ENCODE measurements at regions not wholly inside any gene's neighbourhood (a gene's known extent, or its start where the extent isn't known, plus 50 kb on each side); places are given as distances from the start of the nearest gene placed in this dataset.

- TF ChIP-seq CTCF (IDR thresholded peaks at IDR 0.05; ENCODE audit: insufficient read depth, low read length, poor library complexity, severe bottlenecking), result no peak
- no peak for TF ChIP-seq EZH2phosphoT487 (conservative IDR thresholded peaks at IDR 0.05; ENCODE audit: low read length)
- no peak overlapping the region for H3K27ac ChIP-seq (ENCODE audit: low read depth, low read length)
- H3K4me2 ChIP-seq (ENCODE audit: low read depth, low read length, poor library complexity, severe bottlenecking), result no peak overlapping the region
- H4K20me1 ChIP-seq (ENCODE audit: low read depth, low read length), result no peaks in the 10 kb centered on the region
- H3K36me3 ChIP-seq (ENCODE audit: low read length), result no peaks in the 10 kb centered on the region
- no peaks in the 10 kb centered on the region for H3K9me2 ChIP-seq (replicated peaks; ENCODE audit: insufficient read depth, low read length)
- H3K4me3 ChIP-seq (ENCODE audit: insufficient read depth, low read length, poor library complexity, severe bottlenecking), result no peak overlapping the region
- H3K27me3 ChIP-seq (ENCODE audit: low read length), result no peaks in the 10 kb centered on the region
- no peak overlapping the region for H3K9ac ChIP-seq (ENCODE audit: low read length)
- H3K9me3 ChIP-seq (ENCODE audit: insufficient read depth, low read length), result no peaks in the 10 kb centered on the region
- no peak overlapping the region for H2AFZ ChIP-seq (ENCODE audit: low read depth, low read length, severe bottlenecking)
- no peaks in the 10 kb centered on the region for H3F3A ChIP-seq (ENCODE audit: insufficient read depth)
- H3K79me2 ChIP-seq (ENCODE audit: insufficient read depth, low read length), result no peaks in the 10 kb centered on the region
Observed at GRCh38 chr7:17085186-17085585, 203.4 kb upstream of the AGR3 start.

- H3K27me3 ChIP-seq (ENCODE audit: low read length), result no peaks in the 10 kb centered on the region
- H3K79me2 ChIP-seq (ENCODE audit: insufficient read depth, low read length), result no peaks in the 10 kb centered on the region
- H3F3A ChIP-seq (ENCODE audit: insufficient read depth), result no peaks in the 10 kb centered on the region
- TF ChIP-seq EZH2phosphoT487 (conservative IDR thresholded peaks at IDR 0.05; ENCODE audit: low read length) (no peak), CTCF (IDR thresholded peaks at IDR 0.05; ENCODE audit: insufficient read depth, low read length, poor library complexity, severe bottlenecking) (no peak)
- H3K4me2 ChIP-seq (ENCODE audit: low read depth, low read length, poor library complexity, severe bottlenecking), result no peak overlapping the region
- H3K27ac ChIP-seq (ENCODE audit: low read depth, low read length), result no peak overlapping the region
- no peak overlapping the region for H2AFZ ChIP-seq (ENCODE audit: low read depth, low read length, severe bottlenecking)
- H3K9me2 ChIP-seq (replicated peaks; ENCODE audit: insufficient read depth, low read length), result no peaks in the 10 kb centered on the region
- H3K9me3 ChIP-seq (ENCODE audit: insufficient read depth, low read length), result no peaks in the 10 kb centered on the region
- no peak overlapping the region for H3K4me3 ChIP-seq (ENCODE audit: insufficient read depth, low read length, poor library complexity, severe bottlenecking)
- H3K36me3 ChIP-seq (ENCODE audit: low read length), result no peaks in the 10 kb centered on the region
- H4K20me1 ChIP-seq (ENCODE audit: low read depth, low read length), result no peaks in the 10 kb centered on the region
- no peak overlapping the region for H3K9ac ChIP-seq (ENCODE audit: low read length)
Observed at GRCh38 chr7:17086403-17086802, 204.6 kb upstream of the AGR3 start.

GRCh38 chr7:17090751-17091150, 207.7 kb upstream of the AHR start:
- Histone ChIP-seq H3K4me2 (ENCODE audit: low read depth, low read length, poor library complexity, severe bottlenecking) (no peak overlapping the region), H3F3A (ENCODE audit: insufficient read depth) (no peaks in the 10 kb centered on the region)

More at GRCh38 chr7:17090751-17091150, 207.7 kb upstream of the AHR start:
- H3K9ac ChIP-seq (ENCODE audit: low read length), result no peak overlapping the region
- H3K4me3 ChIP-seq (ENCODE audit: insufficient read depth, low read length, poor library complexity, severe bottlenecking), result no peak overlapping the region
- no peaks in the 10 kb centered on the region for H4K20me1 ChIP-seq (ENCODE audit: low read depth, low read length)
- no peak overlapping the region for H3K27ac ChIP-seq (ENCODE audit: low read depth, low read length)
- H3K79me2 ChIP-seq (ENCODE audit: insufficient read depth, low read length), result no peaks in the 10 kb centered on the region
- H3K9me3 ChIP-seq (ENCODE audit: insufficient read depth, low read length), result no peaks in the 10 kb centered on the region
- H3K9me2 ChIP-seq (replicated peaks; ENCODE audit: insufficient read depth, low read length), result no peaks in the 10 kb centered on the region
- no peak for TF ChIP-seq CTCF (IDR thresholded peaks at IDR 0.05; ENCODE audit: insufficient read depth, low read length, poor library complexity, severe bottlenecking)
- no peak for TF ChIP-seq EZH2phosphoT487 (conservative IDR thresholded peaks at IDR 0.05; ENCODE audit: low read length)
- H3K27me3 ChIP-seq (ENCODE audit: low read length), result no peaks in the 10 kb centered on the region
- H2AFZ ChIP-seq (ENCODE audit: low read depth, low read length, severe bottlenecking), result no peak overlapping the region
- H3K36me3 ChIP-seq (ENCODE audit: low read length), result no peaks in the 10 kb centered on the region
